ENCODE measurements at regions not wholly inside any gene's neighbourhood (a gene's known extent, or its start where the extent isn't known, plus 50 kb on each side); places are given as distances from the start of the nearest gene placed in this dataset.

- DNase-seq (ENCODE audit: low spot score) (no peak), ATAC-seq (ENCODE audit: insufficient number of reproducible peaks, low FRiP score, low read depth) (no peak)
- Histone ChIP-seq H3K4me1 (ENCODE audit: control insufficient read depth in 1 of 2, low read depth in 2 of 2) (no peaks in the 10 kb centered on the region), H3K36me3 (no peaks in the 10 kb centered on the region), H3K27ac (no peak overlapping the region), H3K9me3 (no peaks in the 10 kb centered on the region), H3K27me3 (replicated peaks; ENCODE audit: insufficient read depth) (no peaks in the 10 kb centered on the region), H3K4me3 (no peak overlapping the region)
- TF ChIP-seq CTCF (IDR thresholded peaks at IDR 0.05): no peak
These were observed 174.5 kb upstream of the ZMIZ1 start for GRCh38 chr10:78894089-78894840.

GRCh38 chr10:78894841-78895195, 173.9 kb upstream of the ZMIZ1 start:
- H3K27me3 ChIP-seq (replicated peaks; ENCODE audit: insufficient read depth): no peaks in the 10 kb centered on the region
- no peak overlapping the region for H3K27ac ChIP-seq
- no peak for TF ChIP-seq CTCF (IDR thresholded peaks at IDR 0.05)
- peaks cover 0 to 3% of the 10 kb centered on the region in 2 donors for H3K4me1 ChIP-seq (ENCODE audit: control insufficient read depth in 1 of 2, low read depth in 2 of 2)
- no peak overlapping the region for H3K4me3 ChIP-seq
- no peaks in the 10 kb centered on the region for H3K36me3 ChIP-seq
- no peak for DNase-seq (ENCODE audit: low spot score)
- ATAC-seq (ENCODE audit: insufficient number of reproducible peaks, low FRiP score, low read depth): no peak
- no peaks in the 10 kb centered on the region for H3K9me3 ChIP-seq

GRCh38 chr10:78895469-78895868, 173.3 kb upstream of the ZMIZ1 start:
- peaks cover 0 to 3% of the 10 kb centered on the region in 2 donors for H3K4me1 ChIP-seq (ENCODE audit: control insufficient read depth in 1 of 2, low read depth in 2 of 2)
- ATAC-seq (ENCODE audit: insufficient number of reproducible peaks, low FRiP score, low read depth): no peak
- no peaks in the 10 kb centered on the region for H3K36me3 ChIP-seq
- H3K27me3 ChIP-seq (replicated peaks; ENCODE audit: insufficient read depth): no peaks in the 10 kb centered on the region
- no peaks in the 10 kb centered on the region for H3K9me3 ChIP-seq
- no peak overlapping the region for H3K27ac ChIP-seq
- no peak for DNase-seq (ENCODE audit: low spot score)
- no peak for TF ChIP-seq CTCF (IDR thresholded peaks at IDR 0.05)
- H3K4me3 ChIP-seq: no peak overlapping the region

GRCh38 chr10:78896159-78896928, 172.4 kb upstream of the ZMIZ1 start:
- peaks cover 0 to 3% of the 10 kb centered on the region in 2 donors for H3K4me1 ChIP-seq (ENCODE audit: control insufficient read depth in 1 of 2, low read depth in 2 of 2)
- no peaks in the 10 kb centered on the region for H3K9me3 ChIP-seq
- H3K27me3 ChIP-seq (replicated peaks; ENCODE audit: insufficient read depth): no peaks in the 10 kb centered on the region
- no peak for TF ChIP-seq CTCF (IDR thresholded peaks at IDR 0.05)
- no peak overlapping the region for H3K4me3 ChIP-seq
- H3K36me3 ChIP-seq: no peaks in the 10 kb centered on the region
- ATAC-seq (ENCODE audit: insufficient number of reproducible peaks, low FRiP score, low read depth) (no peak), DNase-seq (ENCODE audit: low spot score) (no peak)
- no peak overlapping the region for H3K27ac ChIP-seq

- TF ChIP-seq CTCF (IDR thresholded peaks at IDR 0.05): no peak
- Histone ChIP-seq H3K4me3 (no peak overlapping the region), H3K27ac (no peak overlapping the region), H3K4me1 (ENCODE audit: control insufficient read depth in 1 of 2, low read depth in 2 of 2) (peaks cover 0 to 3% of the 10 kb centered on the region in 2 donors), H3K27me3 (replicated peaks; ENCODE audit: insufficient read depth) (no peaks in the 10 kb centered on the region), H3K36me3 (no peaks in the 10 kb centered on the region), H3K9me3 (no peaks in the 10 kb centered on the region)
- ATAC-seq (ENCODE audit: insufficient number of reproducible peaks, low FRiP score, low read depth): no peak
- DNase-seq (ENCODE audit: low spot score): no peak
These were observed 170.2 kb upstream of the ZMIZ1 start for GRCh38 chr10:78898341-78899097.

All from thoracic aorta (tissue), 2 donors.